Central memory CD4-positive, alpha-beta T cell (primary cell): ENCODE measurements at regions not wholly inside any gene's neighbourhood (a gene's known extent, or its start where the extent isn't known, plus 50 kb on each side); places are given as distances from the start of the nearest gene placed in this dataset.
A peak's percentile ranks its signal among the peaks of the same experiment; 100 is the strongest.

Source experiments
- DNase-seq: peaks from one replicate; pipeline ENCODE4 v3.0.0; 2022

GRCh38 chr6:30396833-30397479, 52.0 kb downstream of the RPP21 start:
- DNase-seq = peak; percentile 69

GRCh38 chr6:30397697-30398096, 52.7 kb downstream of the RPP21 start:
- no peak for DNase-seq

- no peak for DNase-seq
Measured at GRCh38 chr6:30399390-30400058, 54.6 kb downstream of the RPP21 start.

GRCh38 chr6:30405934-30406333, 61.0 kb downstream of the RPP21 start:
- DNase-seq = no peak

GRCh38 chr6:30409184-30409583, 64.2 kb downstream of the RPP21 start:
- DNase-seq = no peak

GRCh38 chr6:30411515-30412207, 66.7 kb downstream of the RPP21 start:
- peak; percentile 48 for DNase-seq

GRCh38 chr6:30418448-30418847, 70.9 kb upstream of the HLA-E start:
- DNase-seq = no peak

GRCh38 chr6:30424549-30424948, 64.8 kb upstream of the HLA-E start:
- no peak for DNase-seq
